HG03558 (cell line): ENCODE measurements at regions not wholly inside any gene's neighbourhood (a gene's known extent, or its start where the extent isn't known, plus 50 kb on each side); places are given as distances from the start of the nearest gene placed in this dataset.
"Not testable (repeated sequence)": the region's sequence is repeated elsewhere in the genome, so short reads cannot be mapped to it uniquely, and the experiment has no call there.

Source experiments
- ATAC-seq: cut with Tn5 transposase; IDR thresholded peaks from one replicate; pipeline ENCODE4 v1.9.1; 2021; ENCODE audit warnings: moderate number of reproducible peaks; ENCODE audit not compliant: unreplicated experiment; ENCODE audit errors: extremely low read depth

GRCh38 chr13:76267216-76267615, 619.0 kb downstream of the KCTD12 start:
- no peak for ATAC-seq

DNA sequence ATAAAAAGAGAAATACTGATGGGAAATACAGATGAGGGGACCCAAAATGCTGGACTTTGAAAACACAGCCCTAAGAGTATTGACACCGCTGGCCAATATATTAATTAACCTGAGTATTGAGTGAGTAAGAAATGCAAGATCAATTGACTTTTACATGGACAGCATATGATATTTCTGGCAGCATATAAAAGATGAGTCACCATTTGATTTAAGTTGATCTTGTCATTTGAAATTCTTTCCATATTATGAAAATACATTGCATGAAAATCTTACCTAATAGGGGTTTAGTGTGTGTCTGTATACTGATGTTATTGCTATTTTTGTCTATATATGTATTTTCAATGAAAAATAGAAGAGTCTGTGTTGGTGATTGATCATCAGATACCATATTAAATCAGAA, 619.6 kb downstream of the KCTD12 start:
- no peak for ATAC-seq

GRCh38 chr13:76250211-76250610, 614.1 kb downstream of the LMO7 start:
- no peak for ATAC-seq

- ATAC-seq, result no peak
Measured at GRCh38 chr13:76245920-76246319, 609.8 kb downstream of the LMO7 start.

GRCh38 chr13:76245211-76245610, 609.1 kb downstream of the LMO7 start:
- no peak for ATAC-seq

- not testable (repeated sequence) for ATAC-seq
Measured at GRCh38 chr13:76243120-76243519, 607.0 kb downstream of the LMO7 start.

GRCh38 chr13:76239031-76239680, 603.0 kb downstream of the LMO7 start:
- ATAC-seq, result no peak

DNA sequence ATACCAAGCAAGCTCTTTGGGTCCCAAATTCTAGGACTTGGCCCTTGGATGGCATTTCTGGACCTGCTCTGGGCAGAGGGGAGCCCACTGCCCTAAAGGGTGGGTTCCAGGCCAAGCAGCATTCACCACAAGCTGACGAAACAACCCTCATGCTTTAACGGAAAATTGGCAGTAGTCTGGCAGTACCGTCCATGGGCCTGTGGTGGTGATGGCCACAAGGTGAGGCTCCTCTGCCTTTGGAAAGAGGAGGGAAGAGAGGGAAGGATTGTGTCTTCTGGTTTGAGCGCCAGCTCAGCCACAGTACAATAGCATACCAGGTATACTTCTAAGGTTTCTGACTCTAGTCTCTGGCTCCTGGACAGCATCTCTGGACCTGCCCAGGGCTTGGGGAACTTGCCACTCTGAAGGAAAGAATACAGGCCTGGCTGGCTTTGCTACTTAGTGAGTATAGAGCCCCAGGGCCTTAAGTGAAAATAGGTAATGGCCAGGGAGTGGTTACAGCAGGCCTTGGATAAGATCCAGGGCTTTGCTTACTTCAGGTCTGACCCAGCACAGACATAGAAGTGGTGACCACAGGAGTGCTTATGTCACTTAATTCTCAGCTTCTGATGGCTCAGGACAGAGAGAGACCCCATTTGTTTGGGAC, 595.5 kb downstream of the LMO7 start:
- ATAC-seq, result no peak

- no peak for ATAC-seq
Measured at GRCh38 chr13:76229281-76229680, 593.2 kb downstream of the LMO7 start.

DNA sequence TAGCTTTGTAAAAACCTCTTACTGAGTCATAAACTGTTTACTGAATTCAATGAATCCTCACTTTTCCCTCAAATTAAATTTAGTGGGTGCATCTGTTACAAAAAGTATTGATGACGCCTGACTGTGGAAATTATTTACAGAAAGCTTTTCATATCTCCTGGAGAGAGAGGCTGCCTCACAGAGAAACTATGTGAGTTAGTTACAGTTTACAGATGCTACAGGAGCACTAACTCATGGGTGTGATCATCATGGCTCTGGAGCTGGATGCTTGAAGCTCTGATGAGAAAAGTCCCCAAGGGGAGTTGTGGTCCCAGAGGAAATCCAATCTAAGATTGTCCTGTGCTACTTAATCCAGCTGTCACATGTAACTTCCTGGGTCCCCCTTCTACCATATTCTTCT, 590.8 kb downstream of the LMO7 start:
- ATAC-seq, result no peak

DNA sequence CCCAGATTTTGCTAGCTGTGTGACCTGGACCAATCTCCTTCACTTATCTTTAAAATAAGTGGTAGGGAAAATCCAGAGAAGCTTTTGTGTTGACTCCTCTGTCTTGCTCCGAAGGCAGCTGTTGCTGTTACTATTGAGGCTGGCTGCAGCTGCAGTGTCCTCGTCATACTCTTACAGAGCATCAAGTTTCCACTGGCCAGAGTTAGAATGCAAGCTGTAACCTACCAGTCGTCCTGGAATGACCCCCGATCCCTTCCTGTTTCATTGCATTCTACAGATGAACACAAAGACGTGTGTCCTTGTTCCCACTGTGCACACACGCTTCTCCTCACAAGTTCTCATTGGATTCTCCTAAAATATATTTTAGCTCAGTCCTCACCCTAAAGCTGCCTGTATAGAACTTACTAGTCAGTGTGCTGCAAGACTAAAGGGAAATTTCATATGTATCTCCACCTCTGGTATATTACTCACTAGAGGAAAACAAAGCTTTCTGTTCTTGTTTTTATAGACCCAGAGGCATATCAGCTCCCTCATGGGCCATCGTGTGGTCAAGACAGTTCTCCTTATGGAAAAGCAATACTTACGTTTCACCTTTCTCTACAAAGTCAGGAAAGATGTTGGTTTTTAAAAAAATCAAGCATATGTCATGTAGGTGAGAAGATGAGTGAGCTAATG, 589.8 kb downstream of the LMO7 start:
- ATAC-seq, result no peak

GRCh38 chr13:76223999-76224398, 587.9 kb downstream of the LMO7 start:
- no peak for ATAC-seq

DNA sequence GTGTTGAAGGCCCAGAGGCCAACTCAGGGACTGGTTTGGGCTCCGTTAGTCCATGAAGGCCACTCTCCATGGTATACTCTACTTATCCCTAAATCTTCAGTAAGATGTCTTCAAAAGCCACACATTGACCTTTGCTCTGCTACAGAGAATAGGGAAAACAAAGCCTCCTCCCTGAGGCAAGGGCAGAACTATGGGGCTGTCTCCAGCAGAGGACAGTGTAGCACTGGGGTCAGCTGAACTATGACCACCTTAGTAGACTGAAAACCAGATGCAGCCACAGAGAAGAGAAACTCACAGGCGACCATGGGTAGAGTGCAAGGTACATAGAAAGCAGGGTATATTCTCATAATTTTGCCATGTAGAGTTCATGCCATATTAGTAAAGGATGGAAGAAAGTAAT, 587.4 kb downstream of the LMO7 start:
- no peak for ATAC-seq

- no peak for ATAC-seq
Measured at GRCh38 chr13:76222511-76222910, 586.4 kb downstream of the LMO7 start.

GRCh38 chr13:76216729-76217128, 580.6 kb downstream of the LMO7 start:
- ATAC-seq, result no peak

DNA sequence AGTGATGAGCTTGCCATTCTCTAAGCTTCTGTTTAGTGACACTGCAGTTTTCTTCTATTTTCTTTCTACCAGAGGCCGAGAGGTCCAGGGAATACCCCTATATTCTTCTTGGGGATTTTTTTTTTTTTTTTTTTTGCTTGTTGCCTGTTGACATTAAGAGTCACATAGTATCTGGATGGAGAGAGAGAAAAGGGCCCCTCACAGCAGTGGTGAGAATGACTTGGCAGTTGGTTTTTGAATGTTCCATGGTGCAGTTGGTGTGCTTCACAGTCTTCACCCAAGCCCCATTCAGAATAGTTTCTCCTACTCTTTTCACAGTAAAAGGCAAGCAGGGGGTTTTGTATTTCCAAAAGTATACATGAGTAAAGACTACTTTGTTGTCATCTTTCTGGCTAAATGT, 577.9 kb downstream of the LMO7 start:
- no peak for ATAC-seq

DNA sequence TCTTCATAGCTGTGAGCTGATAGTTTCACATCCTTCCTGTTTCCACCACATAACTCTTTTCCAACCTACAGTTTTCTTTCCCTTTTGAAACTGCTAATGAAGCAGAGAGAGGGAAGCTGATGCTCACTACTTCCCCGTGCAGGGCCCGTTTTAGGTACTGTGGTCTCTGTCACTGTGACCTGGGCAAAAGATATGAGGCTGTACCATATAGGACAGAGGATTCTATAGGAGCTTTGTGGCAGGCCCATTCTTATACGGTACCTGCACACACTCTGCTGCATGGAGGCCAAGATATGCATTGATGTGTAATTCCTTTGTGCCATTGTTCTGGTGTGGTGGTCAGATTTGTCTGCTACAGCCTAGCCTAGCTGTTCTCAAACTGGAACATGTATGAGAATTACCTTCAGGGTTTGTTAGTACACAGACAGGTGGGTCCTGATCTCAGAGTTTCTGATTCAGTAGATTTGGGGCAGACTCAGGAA, 577.3 kb downstream of the LMO7 start:
- no peak for ATAC-seq

DNA sequence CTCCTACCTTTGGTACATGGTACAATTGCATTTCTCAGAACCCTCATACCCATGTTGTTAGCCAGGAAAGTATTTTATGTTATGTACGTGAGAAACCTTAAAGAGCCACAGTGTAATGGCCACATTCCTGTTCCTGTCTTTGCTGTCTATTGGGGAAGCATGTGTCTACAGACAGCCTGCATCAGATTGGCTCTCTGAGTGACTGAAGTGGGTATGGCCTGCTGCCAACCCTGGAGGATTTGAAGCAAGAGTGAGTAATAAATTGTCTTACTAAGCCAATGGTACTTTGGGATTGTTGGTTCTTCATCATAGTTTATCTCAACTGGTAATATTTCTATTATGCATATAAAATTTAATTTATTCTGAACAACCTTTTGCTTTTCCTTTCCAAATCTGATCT, 574.1 kb downstream of the LMO7 start:
- ATAC-seq, result no peak

GRCh38 chr13:76198568-76199163, 562.5 kb downstream of the LMO7 start:
- ATAC-seq, result no peak

GRCh38 chr13:76189882-76190519, 553.9 kb downstream of the LMO7 start:
- ATAC-seq, result no peak
